ENCODE measurements at regions not wholly inside any gene's neighbourhood (a gene's known extent, or its start where the extent isn't known, plus 50 kb on each side); places are given as distances from the start of the nearest gene placed in this dataset.

- DNase-seq: no peak
Observed at GRCh38 chr11:32210556-32210955, 119.7 kb downstream of the RCN1 start.

GRCh38 chr11:32213223-32213622 is 122.3 kb downstream of the RCN1 start:
- DNase-seq: no peak

- no peak for DNase-seq
Observed at GRCh38 chr11:32215157-32215556, 124.3 kb downstream of the RCN1 start.

GRCh38 chr11:32216749-32217148 is 125.9 kb downstream of the RCN1 start:
- no peak for DNase-seq

- DNase-seq: no peak
Observed at GRCh38 chr11:32219320-32219719, 128.4 kb downstream of the RCN1 start.

- DNase-seq: no peak
Observed at GRCh38 chr11:32221476-32222032, 130.7 kb downstream of the RCN1 start.

- peak; percentile 51 for DNase-seq
Observed at GRCh38 chr11:32224580-32224979, 133.7 kb downstream of the RCN1 start.

GRCh38 chr11:32225571-32226285 is 134.9 kb downstream of the RCN1 start:
- DNase-seq: peak; percentile 83

- no peak for DNase-seq
Observed at GRCh38 chr11:32226480-32226879, 135.6 kb downstream of the RCN1 start.

GRCh38 chr11:32229576-32230240 is 138.8 kb downstream of the RCN1 start:
- DNase-seq: peak; percentile 65

- peak; percentile 20 for DNase-seq
Observed at GRCh38 chr11:32231909-32232493, 141.1 kb downstream of the RCN1 start.

GRCh38 chr11:32232516-32232915 is 141.6 kb downstream of the RCN1 start:
- no peak for DNase-seq

- DNase-seq: no peak
Observed at GRCh38 chr11:32233276-32233675, 142.4 kb downstream of the RCN1 start.

- no peak for DNase-seq
Observed at GRCh38 chr11:32233928-32234327, 143.1 kb downstream of the RCN1 start.

GRCh38 chr11:32244453-32244852 is 153.6 kb downstream of the RCN1 start:
- no peak for DNase-seq

- DNase-seq: no peak
Observed at GRCh38 chr11:32253706-32254105, 162.8 kb downstream of the RCN1 start.

- DNase-seq: no peak
Observed at GRCh38 chr11:32255841-32256240, 165.0 kb downstream of the RCN1 start.

GRCh38 chr11:32256466-32256865 is 165.6 kb downstream of the RCN1 start:
- DNase-seq: no peak

- DNase-seq: no peak
Observed at GRCh38 chr11:32259641-32260081, 168.8 kb downstream of the RCN1 start.

- DNase-seq: no peak
Observed at GRCh38 chr11:32262367-32262766, 171.5 kb downstream of the RCN1 start.

GRCh38 chr11:32265911-32266310 is 169.4 kb downstream of the WT1 start:
- no peak for DNase-seq

- no peak for DNase-seq
Observed at GRCh38 chr11:32266601-32267000, 168.7 kb downstream of the WT1 start.

- DNase-seq: no peak
Observed at GRCh38 chr11:32267679-32268187, 167.6 kb downstream of the WT1 start.

- no peak for DNase-seq
Observed at GRCh38 chr11:32273931-32274330, 161.4 kb downstream of the WT1 start.
